CD4-positive, alpha-beta T cell treated with Interleukin-4 for 1 hour (primary cell): ENCODE measurements at regions not wholly inside any gene's neighbourhood (a gene's known extent, or its start where the extent isn't known, plus 50 kb on each side); places are given as distances from the start of the nearest gene placed in this dataset.
"Not testable (repeated sequence)": the region's sequence is repeated elsewhere in the genome, so short reads cannot be mapped to it uniquely, and the experiment has no call there.

ENCODE experiments used
- DNase-seq, 2 donors: peaks; one replicate each; pipeline ENCODE4 v3.0.0-alpha.2; 2020 to 2022

DNA sequence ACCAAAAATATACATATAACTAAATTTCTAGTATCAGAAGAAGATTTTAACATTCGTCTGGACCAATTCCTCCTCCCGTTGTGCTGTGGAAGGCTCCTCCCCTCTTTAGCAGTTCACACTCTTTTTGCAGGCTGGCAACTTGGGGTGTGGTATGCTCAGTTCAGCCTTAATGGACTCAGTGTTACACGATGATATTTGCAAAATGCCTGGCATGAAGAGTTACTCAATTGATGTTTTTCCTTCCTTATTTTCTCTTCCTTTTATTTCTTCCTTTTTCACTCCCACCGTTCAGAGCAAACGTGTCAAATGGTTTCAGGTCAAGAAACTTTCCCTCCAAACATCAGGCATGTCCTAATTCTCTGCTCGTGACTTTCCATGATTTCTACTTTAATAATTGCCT is 248.3 kb downstream of the PHF14 start:
- DNase-seq: no peak

DNA sequence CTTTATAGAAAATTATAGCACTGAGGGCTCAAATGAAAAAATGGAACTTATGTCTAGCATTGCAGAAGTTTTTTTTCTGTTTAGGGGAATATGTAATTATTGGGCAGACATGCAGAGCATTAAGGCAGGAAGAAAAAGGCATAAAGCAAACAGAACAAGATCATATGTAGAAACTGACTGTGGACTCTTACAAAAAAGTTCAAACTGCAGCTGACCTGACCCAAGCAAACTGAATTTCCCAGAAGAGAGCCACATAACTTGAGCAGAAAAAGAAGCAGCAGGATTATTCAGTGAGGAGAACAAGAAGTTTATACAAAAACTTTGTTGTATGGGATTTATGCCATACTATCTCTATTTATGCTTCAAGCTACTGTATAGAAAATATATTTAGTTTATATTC is 250.9 kb downstream of the PHF14 start:
- DNase-seq: no peak

DNA sequence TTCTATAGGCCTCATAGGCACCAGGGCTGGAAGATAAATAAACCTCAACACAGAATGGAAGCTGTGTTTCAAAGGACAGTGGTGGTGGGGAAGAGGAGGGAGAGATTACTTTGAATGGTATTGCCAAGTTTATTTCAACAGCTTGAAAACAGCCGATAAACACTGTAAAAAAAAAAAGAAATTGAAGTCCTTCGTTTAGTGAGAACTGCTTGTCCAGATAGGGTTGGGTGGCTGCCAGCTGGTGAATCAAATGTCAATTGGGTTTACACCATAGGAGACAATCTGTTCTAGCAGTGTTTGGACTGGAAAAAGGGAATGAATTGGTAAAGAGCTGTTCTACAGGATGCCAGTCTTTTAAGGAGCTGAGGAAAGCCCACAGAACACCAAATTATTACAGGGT is 254.8 kb downstream of the PHF14 start:
- no peak for DNase-seq

DNA sequence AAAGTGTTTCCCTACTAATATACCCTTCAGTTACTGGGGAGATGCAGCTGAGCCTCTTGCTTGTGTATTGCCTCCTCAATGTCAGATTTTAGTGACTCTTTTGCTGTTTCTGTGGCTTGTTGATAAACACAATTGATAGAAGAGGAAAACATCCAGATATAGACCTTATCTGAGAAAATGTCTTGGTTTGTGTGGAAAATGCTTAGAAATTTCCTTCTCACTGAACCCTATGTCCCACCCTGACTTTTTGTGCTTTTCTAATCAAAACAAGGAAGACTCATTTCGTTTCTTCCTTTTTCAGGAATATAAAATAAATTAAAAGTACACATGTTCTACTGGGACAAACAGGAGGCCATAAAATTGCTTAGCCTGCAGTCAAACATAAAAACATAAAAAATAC is 257.5 kb downstream of the PHF14 start:
- DNase-seq: no peak

DNA sequence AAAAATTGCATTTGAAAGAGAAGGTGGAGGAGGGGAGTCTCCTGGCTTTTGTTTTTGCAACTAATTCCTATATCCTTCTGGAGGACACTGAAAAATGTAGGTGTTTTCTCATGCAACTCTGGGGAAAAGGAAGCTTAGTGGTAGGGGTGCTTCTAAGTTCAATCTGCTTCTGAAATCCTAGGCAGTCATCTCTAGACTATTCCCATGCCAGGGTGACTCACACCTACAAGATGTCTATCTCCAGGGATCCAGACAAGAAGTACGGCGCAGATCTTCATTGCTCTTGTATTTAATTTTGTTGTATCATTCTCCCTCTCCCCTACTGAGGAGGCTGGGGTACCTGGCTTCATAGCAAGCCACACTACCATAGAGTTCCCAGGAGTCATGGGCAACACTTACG is 258.8 kb downstream of the PHF14 start:
- DNase-seq: no peak

DNA sequence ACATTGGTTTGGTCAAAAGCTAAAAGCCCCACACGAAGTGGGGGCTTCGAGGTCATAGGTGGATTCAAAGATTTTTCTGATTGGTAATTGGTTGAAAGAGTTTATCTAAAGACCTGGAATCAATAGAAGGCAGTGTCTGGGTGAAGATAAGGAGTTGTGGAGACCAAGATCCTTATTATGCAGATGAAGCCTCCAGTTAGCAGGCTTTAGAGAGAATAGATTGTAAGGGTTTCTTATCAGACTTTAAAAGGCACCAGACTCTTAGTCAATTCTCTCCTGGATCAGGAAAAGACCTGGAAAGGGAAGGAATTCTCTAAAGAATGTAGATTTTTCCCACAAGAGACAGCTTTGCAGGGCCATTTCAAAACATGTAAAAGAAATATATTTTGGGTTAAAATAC is 260.2 kb downstream of the PHF14 start:
- no peak for DNase-seq

DNA sequence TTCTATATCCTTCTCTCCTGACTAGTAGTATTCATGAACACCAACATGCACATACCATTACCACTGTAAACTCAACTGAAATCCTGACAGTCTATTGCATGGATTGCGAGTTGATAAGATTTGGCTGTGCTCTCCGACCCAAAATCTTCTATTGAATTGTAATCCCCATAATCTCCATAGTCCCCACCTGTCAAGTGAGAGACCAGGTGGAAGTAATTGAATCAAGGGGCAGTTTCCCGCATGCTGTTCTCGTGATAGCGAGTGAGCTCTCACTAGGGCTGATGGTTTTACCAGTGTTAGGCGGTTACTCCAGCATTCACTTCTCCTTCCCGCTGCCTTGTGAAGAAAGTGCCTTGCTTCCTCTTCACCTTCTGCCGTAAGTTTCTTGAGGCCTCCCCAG is 261.8 kb downstream of the PHF14 start:
- no peak for DNase-seq

DNA sequence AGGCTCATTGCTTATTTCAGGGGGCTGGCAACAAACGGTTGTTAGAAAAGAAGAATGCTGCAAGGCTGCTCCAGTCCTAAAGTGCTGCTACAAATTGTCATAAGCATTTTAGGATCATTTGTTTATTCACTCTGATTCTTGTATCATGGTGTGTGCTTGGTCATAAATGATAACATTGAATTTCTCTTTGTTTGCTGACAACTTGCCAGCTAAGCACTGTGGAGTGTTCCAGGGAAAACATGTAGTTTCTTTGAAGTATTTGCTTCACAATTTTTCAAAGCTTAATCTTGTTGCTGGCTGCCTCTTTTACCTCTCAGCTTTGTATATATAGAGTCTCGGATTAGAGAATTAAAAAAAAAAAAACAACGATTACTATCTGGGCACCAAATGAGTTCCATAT is 263.0 kb downstream of the PHF14 start:
- no peak for DNase-seq

DNA sequence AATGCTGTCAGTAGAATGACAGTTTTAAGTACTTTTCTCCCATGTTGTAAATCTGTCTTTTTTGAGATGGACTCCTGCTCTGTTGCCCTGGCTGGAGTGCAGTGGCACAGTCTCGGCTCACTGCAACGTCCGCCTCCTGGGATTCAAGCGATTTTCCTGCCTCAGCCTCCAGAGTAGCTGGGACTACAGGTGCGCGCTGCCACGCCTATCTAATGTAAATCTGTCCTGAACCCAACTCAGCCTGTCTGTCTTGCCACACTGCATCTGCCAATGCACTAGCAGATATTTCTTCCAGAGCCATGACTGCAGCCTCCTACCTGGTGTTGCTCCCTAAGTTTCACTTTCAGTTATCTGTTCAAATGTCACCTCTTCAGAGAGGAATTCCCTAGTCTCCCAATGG is 264.1 kb downstream of the PHF14 start:
- DNase-seq: no peak

DNA sequence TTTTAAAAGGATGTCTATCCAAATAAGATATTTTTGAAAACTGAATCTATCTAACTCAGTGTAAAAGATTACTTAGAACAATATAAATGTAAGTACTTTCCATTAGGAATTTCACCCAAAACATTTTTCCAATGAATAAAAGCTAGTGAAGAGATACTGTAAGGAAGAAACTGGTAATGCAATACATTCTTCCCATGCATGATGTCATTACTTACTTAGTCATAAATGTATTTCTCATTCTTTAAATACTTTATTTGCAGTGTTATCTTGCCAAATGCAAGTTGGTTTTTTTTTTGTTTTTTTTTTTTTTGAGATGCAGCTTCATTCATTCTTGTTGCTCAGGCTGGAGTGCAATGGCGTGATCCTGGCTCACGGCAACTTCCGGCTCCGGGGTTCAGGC is 265.6 kb downstream of the PHF14 start:
- DNase-seq: no peak

DNA sequence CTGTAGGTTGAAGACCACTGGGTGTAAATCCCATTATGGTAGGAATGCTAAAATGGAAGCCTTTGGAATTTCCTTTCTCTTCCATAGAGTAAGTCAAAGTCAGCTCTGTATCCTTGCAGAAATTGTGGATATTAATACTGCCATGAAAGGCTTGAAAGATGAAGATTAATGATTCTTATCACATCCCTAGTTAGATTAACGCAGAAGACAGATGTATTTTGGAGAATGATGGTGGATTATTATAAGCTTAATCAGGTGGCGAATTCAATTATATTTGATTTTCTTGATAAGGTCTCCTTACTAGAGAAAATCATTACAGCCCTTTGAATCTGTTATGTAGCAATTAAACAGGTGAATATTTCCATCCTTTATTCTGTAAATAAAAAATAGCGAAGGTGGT is 270.1 kb downstream of the PHF14 start:
- DNase-seq: no peak

DNA sequence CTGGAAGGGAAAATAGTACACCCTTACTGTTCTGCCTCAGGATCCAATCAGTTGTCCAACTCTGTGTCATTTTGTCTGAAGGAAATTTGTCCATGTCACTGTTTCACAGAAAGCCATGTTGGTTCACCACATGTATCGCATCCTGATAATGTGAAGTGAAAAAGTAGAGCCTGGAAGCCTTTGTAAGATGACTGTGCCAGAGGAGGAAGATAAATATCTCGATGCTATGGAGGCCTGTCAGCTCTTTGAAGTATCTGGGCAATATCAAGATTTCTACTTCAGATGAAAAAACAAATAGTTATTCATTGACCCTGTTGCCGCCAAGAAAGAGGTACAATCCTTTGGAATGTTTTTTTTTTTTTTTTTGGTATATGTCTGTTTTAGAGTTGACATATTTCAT is 270.5 kb downstream of the PHF14 start:
- no peak for DNase-seq

DNA sequence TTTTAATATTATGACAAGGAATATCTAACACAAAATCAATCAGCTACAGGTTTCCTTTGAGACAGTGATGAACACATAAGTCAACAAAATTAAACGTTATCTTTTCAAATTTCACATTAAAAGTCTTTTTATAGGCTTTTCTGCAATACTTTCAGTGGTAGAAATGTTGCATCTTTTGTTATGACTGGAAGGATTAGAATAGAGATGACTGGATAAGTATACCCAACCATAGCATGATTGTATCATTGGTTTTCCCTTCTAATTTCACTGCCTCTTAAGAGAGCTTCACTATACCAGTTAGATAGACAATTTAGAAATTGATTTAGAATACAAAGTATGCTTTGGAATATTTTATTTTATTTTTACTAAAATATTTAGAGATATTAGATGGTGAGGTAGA is 273.9 kb downstream of the PHF14 start:
- no peak for DNase-seq

DNA sequence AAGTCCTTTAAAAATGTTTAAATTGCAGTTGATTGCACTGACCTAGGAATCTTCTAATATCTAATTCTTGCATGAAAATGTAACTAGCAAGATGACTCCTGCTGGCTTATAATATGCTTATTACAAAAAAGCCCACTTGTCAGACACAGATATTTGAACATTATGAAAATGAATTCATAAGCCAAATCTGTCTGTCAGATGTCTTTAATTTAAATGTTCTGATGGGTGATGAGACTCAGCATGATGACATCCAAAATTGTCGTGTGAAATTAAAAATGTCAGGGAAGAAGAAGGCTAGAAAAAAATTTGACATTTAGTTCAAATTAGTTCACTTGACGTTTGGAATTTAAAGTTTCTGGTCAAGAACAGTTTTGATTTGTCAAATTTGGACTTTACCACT is 277.8 kb downstream of the PHF14 start:
- no peak for DNase-seq

DNA sequence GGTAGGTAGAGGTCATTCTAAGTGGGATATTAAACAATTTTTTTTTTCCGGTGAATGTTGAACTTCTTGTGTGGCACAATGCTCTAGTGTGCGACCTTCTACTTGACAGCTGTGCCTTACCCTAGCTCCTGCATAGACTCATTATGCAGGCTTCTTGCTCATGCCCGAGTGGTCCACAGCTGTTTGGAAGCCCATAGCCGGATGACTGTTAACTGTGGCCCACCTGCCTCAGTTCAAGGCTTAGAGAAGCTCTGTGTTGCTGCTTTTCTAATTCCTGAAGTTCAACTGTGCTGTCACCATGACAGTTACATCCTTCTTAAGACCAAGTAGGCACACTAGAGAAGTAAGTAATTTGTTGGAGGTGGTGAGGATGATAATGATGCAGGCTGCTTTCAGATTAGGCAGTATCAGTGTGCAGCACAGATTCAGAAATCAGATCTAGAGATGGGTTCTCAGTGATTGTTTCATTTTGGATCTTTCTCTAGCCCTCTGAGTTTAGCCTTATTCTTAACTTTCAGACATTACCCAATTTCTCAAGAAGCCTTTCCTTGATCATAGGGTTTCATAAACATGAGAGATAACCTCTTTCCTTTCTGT is 278.4 kb downstream of the PHF14 start:
- no peak for DNase-seq

DNA sequence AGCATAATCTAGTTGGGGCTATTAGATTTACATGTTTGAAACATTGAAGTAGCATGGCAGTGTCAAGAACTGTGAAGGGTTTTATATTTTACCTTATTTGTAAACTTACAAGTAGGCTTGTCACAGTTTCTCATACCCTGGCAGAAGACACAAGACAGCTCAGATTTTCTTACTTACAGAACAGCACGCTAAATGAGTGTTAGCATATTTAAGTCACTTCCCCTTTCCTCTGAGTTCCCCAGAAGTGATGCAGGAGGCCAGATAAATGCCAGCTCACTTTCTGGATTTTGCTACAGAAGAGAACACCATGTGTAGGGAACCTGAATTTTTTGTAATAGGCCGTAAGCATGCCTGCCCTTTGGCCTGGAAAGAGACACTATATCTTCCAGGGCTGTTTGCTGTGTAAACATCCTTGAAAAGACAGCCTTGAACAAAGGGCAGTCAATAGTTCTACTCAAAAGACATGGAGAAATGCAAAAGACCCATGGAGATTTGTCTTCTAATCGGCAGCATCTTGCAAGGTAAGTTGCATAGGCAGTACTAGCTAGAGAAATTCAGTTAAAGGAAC is 279.1 kb downstream of the PHF14 start:
- peak in 1 of 2 donors; percentile 11 for DNase-seq

DNA sequence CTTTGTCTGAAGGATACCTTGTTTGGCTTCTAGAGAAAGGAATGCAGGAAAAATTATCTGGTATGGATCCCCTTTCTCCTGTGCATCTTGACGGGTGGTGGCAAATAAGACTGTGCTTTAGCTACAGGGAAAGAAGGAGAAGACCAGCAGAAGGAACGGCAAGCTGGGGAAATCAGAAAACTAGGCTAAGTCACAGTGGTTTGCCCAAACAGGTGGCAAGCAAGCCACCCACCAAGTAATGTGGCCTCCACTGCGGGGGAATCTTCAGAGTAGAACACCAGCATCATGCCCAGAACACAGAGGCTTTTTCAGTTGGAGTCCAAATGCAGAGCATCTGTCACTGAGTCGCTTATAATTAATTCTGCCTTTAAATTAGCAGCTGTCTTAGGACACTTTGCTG is 282.8 kb downstream of the PHF14 start:
- no peak for DNase-seq

DNA sequence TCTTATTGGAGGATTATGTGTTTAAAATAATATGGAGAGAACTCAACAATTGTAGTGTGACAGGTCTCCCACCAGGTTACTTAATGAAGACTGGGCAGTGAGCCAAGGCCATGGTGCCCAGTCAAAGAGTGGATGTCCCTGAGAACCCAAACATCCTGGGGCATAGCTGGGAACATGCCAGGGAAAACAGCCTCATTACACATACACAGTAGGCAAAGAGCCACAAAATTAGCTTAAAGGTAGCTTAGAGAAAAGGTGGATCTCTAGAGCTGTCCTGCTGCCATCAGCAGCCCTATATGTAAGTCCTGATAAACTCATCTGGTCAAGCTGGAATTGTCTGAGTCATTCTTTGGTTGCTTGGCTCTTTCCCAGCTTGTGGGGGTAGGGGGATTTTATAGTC is 287.8 kb downstream of the PHF14 start:
- DNase-seq: no peak

DNA sequence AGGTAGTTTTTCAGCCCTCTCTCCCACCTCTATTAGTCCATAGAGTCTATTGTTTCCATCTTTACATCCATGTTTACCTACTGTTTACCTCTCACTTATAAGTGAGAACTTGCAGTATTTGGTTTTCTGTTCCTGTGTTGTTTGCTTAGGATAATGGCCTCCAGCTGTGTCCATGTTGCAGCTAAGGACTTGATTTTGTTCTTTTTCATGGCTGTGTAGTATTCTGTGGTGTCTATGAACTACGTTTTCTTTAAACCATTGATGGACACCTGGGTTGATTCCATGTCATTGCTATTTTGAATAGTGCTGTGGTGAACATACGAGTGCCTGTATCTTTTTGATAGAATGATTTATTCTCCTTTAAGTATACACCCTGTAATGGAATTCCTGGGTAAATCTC is 292.4 kb downstream of the PHF14 start:
- no peak for DNase-seq

DNA sequence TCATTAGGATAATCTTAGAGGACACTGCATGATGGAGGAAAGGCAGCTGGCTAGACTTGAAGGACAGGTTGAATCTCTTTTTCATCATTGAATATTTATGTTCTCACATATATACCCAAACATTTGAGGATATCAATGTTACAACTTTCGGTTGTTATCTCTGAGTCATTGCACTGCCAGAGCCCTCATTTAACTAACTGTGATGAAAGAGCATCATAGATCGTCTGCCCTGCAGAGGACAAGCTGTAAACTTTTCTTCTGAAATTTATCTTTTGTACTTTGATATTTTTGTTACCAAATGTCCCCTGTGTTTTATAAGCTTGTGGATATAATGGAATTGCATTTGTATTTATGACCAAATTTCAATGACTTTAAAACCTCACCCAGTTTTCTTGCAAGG is 298.7 kb downstream of the PHF14 start:
- no peak for DNase-seq

DNA sequence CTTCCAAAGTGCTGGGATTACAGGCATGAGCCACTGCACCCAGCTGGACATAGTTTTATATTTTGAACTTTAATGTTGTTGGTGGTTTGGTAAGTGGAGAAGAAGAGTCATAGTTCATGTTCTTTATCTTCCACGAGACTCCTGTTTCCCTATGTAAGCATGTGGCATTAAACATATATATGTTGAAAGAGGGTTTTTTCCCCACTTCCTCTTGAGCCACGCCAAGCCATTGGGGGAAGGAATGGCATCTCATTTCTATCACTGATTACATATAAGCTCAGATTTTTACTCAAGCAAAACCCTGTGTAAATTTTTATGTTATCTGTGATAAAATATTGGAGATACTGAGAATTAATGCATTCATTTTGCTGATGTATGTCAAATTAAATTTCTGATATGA is 300.4 kb downstream of the PHF14 start:
- DNase-seq: no peak

DNA sequence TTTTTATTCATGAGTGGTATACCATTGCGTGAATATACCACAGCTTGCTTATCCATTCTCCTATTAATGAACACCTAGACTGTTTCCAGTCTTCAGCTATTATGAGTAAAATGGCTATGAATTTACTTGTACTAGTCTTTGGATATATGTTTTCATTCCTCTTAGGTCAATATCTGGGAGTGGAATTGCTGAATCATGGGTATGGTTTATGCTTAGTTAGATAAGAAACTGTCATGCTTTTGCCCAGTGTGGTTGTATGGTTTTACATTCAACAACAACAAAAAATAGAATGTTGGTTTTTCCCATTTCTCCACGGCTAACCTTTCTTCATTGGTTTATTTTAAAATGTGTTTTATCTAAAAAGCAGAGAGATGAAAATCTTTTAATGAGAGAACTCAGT is 308.3 kb downstream of the PHF14 start:
- DNase-seq: no peak

DNA sequence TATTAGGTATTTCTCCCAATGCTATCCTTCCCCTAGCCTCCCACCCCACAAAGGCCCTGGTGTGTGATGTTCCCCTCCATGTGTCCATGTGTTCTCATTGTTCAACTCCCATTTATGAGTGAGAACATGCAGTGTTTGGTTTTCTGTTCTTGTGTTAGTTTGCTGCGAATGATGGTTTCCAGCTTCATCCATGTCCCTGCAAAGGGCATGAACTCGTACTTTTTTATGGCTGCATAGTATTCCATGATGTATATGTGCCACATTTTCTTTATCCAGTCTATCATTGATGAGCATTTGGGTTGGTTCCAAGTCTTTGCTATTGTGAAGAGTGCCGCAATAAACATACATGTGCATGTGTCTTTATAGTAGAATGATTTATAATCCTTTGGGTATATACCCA is 309.9 kb downstream of the PHF14 start:
- DNase-seq: not testable (repeated sequence)

DNA sequence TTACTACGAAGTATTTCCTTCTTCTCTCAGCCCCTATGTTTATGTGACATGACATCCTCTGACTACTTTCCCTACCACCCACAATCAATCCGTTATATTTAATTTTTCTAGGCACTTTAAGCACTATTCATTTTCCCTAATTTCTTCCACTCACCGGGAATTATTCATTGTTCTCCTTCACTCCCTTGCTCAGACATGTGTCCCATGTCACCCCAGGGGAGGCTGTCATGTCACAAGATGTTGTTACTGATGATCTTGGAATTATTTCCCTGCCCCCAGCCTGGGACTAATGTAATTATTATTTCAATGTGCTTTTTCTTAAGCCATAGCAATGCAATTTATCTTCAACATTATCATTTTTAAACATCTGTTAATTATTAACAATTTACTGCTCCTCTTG is 317.2 kb downstream of the PHF14 start:
- DNase-seq: no peak

DNA sequence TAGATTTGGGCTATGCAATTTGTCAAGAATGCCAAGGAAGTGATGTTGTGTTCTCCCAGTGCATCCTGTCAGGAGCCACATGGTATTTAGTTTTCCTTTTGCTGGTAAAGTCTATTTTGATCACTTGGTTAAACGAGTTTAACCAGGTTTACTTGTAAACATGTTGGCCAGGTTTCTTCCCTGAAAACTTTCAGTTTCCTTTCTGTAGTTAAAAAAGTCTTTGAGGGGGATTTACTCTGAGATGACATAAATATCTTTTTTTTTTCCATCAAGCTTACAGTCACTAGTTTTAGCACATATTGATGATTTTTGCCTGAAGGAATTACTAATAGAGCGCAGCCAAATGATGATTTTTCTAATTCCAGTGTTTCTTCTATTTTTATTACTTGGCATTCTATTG is 320.5 kb downstream of the PHF14 start:
- DNase-seq: no peak

DNA sequence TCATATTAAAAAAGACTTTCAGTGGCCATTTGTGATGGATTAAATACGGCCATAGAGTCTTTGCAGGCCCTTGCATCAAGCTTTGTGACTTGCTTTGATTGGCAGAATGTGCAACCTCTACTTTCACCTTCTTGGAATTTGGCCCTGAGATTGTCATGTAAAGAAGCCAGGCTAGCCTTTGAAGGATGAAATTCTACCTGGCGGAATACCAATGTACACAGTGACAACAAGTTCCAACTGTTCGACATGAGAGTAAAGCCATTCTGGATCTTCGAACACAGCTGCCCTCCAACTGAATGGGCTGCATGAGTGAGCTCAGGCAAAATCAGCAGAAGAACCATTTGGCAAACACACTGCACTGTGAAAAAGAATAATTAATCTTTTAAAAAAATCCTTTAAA is 321.3 kb downstream of the PHF14 start:
- DNase-seq: no peak
